Tibial nerve (tissue), 4 donors: ENCODE measurements at regions not wholly inside any gene's neighbourhood (a gene's known extent, or its start where the extent isn't known, plus 50 kb on each side); places are given as distances from the start of the nearest gene placed in this dataset.

Source experiments
- DNase-seq, 2 donors: peaks; one replicate each; pipeline ENCODE4 v3.0.0-alpha.2; 2019; ENCODE audit warnings: low spot score in 2 of 2
- H3K27ac ChIP-seq, 4 donors: fragments of 200-600 bp; sonication (generic) in 3 of 4; one replicate each; pipeline ENCODE4 v1.5.1; 2017 to 2019; ENCODE audit warnings: mild to moderate bottlenecking in 1 of 4
- H3K27me3 ChIP-seq, 2 donors: fragments of 200-600 bp; sonication (generic) in 1 of 2; one replicate each; pipeline versions ENCODE4 v1.5.1 to v1.6.0; 2017 to 2019
- H3K36me3 ChIP-seq, 3 donors: fragments of 200-600 bp; sonication (generic); one replicate each; pipeline ENCODE4 v1.5.1; 2018 to 2019
- H3K4me1 ChIP-seq, 4 donors: fragments of 200-600 bp; sonication (generic) in 3 of 4; one replicate each; pipeline ENCODE4 v1.5.1; 2017 to 2019
- H3K4me3 ChIP-seq, 4 donors: fragments of 200-600 bp; sonication (generic) in 3 of 4; one replicate each; pipeline ENCODE4 v1.5.1; 2017 to 2019; ENCODE audit warnings: mild to moderate bottlenecking in 1 of 4, moderate library complexity in 1 of 4
- H3K9me3 ChIP-seq, 4 donors: fragments of 200-600 bp; sonication (generic) in 3 of 4; one replicate each; pipeline ENCODE4 v1.5.1; 2017 to 2019
- CTCF ChIP-seq, 5 experiments: fragments of 200-600 bp in 3 of 5; fragments of 450-650 bp in 2 of 5; sonication (generic) in 3 of 5; IDR thresholded peaks; one replicate each; pipeline ENCODE4 v1.5.1; 2016 to 2019; ENCODE audit warnings: antibody characterized with exemption in 5 of 5, mild to moderate bottlenecking in 3 of 5, moderate library complexity in 2 of 5
- EP300 ChIP-seq, 2 donors: sonication (generic); formaldehyde crosslinking; IDR thresholded peaks; one replicate each; pipeline ENCODE4 v1.6.1; 2017; ENCODE audit warnings: antibody characterized with exemption in 2 of 2, mild to moderate bottlenecking in 1 of 2
- POLR2A ChIP-seq, 2 donors: fragments of 450-650 bp; IDR thresholded peaks; one replicate each; pipeline ENCODE4 v1.6.1; 2017; ENCODE audit warnings: antibody characterized with exemption in 2 of 2, mild to moderate bottlenecking in 2 of 2, moderate library complexity in 2 of 2
- whole genome bisulfite sequencing, 2 donors: methylation state at CpG; one replicate each; pipeline ENCODE4 v1.1.5; 2018; 5-methylcytosine and 5-hydroxymethylcytosine counted together

DNA sequence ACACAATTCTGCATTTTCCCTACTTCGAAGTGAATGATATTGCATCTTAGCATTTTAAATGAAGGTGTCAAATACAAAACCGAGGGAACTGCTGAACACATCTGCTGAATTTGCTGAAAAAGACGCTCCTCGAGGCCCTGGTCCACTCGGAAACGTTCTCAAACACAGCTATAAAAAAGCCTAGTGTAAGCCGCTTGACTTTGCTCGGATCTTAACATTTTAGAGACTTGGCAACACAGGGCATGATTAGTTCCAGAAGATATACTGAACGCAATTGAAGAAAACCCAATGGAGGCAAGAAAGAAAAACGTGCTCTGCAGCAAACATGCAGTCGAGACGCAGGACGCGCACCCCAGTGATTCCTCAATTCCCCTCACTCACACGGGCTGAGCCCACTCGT is 506.4 kb upstream of the AMELY start:
- H3K9me3 ChIP-seq, result no peaks in the 10 kb centered on the region
- no peaks in the 10 kb centered on the region for H3K27me3 ChIP-seq
- H3K27ac ChIP-seq, result no peak overlapping the region
- no peaks in the 10 kb centered on the region for H3K36me3 ChIP-seq
- TF ChIP-seq POLR2A (IDR thresholded peaks at IDR 0.05) (no peak), CTCF (IDR thresholded peaks at IDR 0.05) (no peak), EP300 (IDR thresholded peaks at IDR 0.05) (no peak)
- no peak for DNase-seq
- 94% methylated on average over 12 of the region's 16 CpGs; no CpG with 5 or more reads in 1 of the 2 donors for whole genome bisulfite sequencing, 2 donors
- H3K4me3 ChIP-seq, result no peak overlapping the region
- no peaks in the 10 kb centered on the region for H3K4me1 ChIP-seq

DNA sequence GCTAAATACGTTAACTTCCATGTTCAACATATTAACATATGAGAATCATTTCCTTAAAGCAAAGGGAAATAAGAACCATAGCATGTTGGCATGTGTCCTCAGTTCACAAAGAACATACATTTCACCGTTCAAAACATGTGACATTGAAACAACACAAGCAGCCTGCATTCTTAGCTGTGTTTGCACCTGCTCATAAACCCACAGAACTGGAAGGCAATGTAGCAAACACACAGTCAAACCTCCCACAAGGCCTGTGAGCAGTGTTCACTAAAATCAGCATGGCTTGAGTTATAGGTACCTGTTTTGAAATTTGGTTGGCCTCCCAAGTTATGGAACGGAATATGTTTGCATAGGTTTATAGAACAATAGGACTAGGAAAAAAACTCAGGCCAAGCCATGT is 504.9 kb upstream of the AMELY start:
- H3K27me3 ChIP-seq, result no peaks in the 10 kb centered on the region
- 80% methylated on average over 3 of the region's 3 CpGs; no CpG with 5 or more reads in 1 of the 2 donors for WGBS, 2 donors
- no peaks in the 10 kb centered on the region for H3K36me3 ChIP-seq
- no peaks in the 10 kb centered on the region for H3K4me1 ChIP-seq
- no peak overlapping the region for H3K27ac ChIP-seq
- H3K4me3 ChIP-seq, result no peak overlapping the region
- TF ChIP-seq POLR2A (IDR thresholded peaks at IDR 0.05), result no peak
- no peak for TF ChIP-seq CTCF (IDR thresholded peaks at IDR 0.05)
- no peak for TF ChIP-seq EP300 (IDR thresholded peaks at IDR 0.05)
- H3K9me3 ChIP-seq, result no peaks in the 10 kb centered on the region
- no peak for DNase-seq

- WGBS, 2 donors, result 90% methylated on average over 7 of the region's 7 CpGs; no CpG with 5 or more reads in 1 of the 2 donors
- peak in 1 of 2 donors; percentile 5 for DNase-seq
- no peaks in the 10 kb centered on the region for H3K9me3 ChIP-seq
- no peaks in the 10 kb centered on the region for H3K27me3 ChIP-seq
- peak in 1 of 2 donors; percentile 13 for TF ChIP-seq EP300 (IDR thresholded peaks at IDR 0.05)
- TF ChIP-seq POLR2A (IDR thresholded peaks at IDR 0.05), result no peak
- no peak for TF ChIP-seq CTCF (IDR thresholded peaks at IDR 0.05)
- no peak overlapping the region for H3K4me3 ChIP-seq
- H3K36me3 ChIP-seq, result no peaks in the 10 kb centered on the region
- no peak overlapping the region for H3K27ac ChIP-seq
- H3K4me1 ChIP-seq, result no peaks in the 10 kb centered on the region
These were observed 503.6 kb upstream of the AMELY start for GRCh38 chrY:7415157-7415633.

- TF ChIP-seq EP300 (IDR thresholded peaks at IDR 0.05) (no peak), POLR2A (IDR thresholded peaks at IDR 0.05) (no peak), CTCF (IDR thresholded peaks at IDR 0.05) (no peak)
- Histone ChIP-seq H3K27me3 (no peaks in the 10 kb centered on the region), H3K27ac (no peak overlapping the region), H3K4me1 (no peaks in the 10 kb centered on the region), H3K4me3 (no peak overlapping the region), H3K9me3 (peaks cover 0 to 32% (median 0%) of the 10 kb centered on the region in 4 donors), H3K36me3 (peaks cover 0 to 12% (median 0%) of the 10 kb centered on the region in 3 donors)
- WGBS, 2 donors, result 91% methylated on average over 4 of the region's 4 CpGs; no CpG with 5 or more reads in 1 of the 2 donors
- no peak for DNase-seq
These were observed 478.5 kb upstream of the AMELY start for GRCh38 chrY:7390056-7390455.

DNA sequence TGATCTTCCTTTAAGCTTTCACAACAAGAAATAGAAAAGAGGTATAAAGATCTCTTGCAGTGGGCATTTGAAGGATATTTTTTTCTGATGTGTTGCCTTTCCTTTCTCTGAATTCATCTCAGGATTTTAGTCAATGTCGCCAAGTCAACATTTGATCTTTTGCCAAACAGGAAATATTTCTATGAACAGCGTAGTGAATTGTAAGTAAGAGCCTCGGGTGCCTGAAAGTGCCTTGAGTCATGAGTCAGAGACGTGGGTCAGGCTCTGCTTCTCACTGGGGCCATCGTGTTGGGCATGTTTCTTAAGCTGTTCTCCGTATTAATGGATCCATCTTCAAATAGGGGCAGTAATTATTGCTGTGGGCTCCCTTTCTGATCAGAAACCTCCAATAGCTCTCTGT is 471.4 kb upstream of the AMELY start:
- WGBS, 2 donors, result 8% methylated on average over 6 of the region's 6 CpGs; no CpG with 5 or more reads in 1 of the 2 donors
- Histone ChIP-seq H3K36me3 (peaks cover 0 to 7% (median 0%) of the 10 kb centered on the region in 3 donors), H3K27ac (no peak overlapping the region), H3K27me3 (no peaks in the 10 kb centered on the region), H3K4me3 (no peak overlapping the region), H3K4me1 (no peaks in the 10 kb centered on the region), H3K9me3 (no peaks in the 10 kb centered on the region)
- TF ChIP-seq POLR2A (IDR thresholded peaks at IDR 0.05) (no peak), EP300 (IDR thresholded peaks at IDR 0.05) (no peak), CTCF (IDR thresholded peaks at IDR 0.05) (no peak)
- no peak for DNase-seq
